NOMO-1 (cell line): ENCODE measurements at regions not wholly inside any gene's neighbourhood (a gene's known extent, or its start where the extent isn't known, plus 50 kb on each side); places are given as distances from the start of the nearest gene placed in this dataset.

Experiments
- DNase-seq, 2 experiments: peaks; one replicate each; lab custom pipeline; 2025; ENCODE audit not compliant: unreplicated experiment in 2 of 2; lab: John Stamatoyannopoulos, UW

DNA sequence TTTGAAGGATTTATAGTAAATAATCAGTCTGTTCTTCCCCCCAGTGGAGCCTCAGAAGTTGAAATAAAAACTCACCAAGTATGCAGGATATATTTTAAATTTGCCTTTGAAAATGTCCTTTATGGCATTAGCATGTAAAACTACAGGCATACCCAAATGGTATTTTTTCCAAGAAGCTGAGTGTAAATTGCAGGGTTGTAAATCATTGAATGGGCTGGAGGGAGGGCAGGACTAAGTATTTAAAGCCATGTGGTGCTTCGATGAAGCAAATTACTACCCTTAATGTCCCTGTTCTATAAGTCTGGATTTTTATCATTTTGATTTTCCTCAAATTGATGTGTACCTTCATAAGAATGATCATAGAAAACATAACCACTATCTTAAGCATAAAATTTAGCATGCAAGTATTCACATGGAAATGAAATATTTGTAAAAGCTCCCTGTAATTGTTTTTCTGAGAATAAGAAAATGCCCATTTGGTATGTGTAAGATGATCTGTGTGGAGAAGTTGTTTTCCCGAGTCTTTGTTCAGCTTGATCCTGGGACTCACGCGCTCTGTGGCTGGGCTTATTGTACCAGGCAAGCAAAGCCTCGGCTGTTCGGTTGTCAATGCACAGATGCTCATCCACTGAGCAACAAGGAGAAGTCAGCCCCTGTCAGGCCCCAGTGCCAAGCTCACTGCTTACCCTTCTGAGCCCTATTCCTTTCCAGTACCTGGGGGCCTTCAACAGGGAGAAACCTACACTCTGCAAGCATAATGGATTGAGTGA lies 66.7 kb downstream of the CD164 start:
- DNase-seq: no peak

DNA sequence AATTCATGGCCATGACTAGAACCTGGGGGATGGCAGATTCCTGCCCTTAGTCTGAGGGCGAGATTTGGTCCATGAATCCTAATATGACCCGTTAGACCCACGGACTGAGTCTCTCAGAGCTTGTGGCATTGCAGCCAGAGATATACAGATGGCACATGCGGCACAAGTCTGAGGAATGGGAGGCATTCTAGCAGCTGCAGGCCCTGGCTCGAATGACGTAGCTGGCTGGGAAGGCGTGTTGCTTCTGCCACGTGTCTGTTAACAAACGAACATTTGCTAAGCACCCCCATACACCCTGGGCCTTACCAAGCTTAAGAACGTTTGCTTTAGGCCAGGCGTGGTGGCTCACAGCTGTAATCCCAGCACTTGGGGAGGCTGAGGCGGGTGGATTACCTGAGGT lies 68.0 kb downstream of the CD164 start:
- DNase-seq: no peak

DNA sequence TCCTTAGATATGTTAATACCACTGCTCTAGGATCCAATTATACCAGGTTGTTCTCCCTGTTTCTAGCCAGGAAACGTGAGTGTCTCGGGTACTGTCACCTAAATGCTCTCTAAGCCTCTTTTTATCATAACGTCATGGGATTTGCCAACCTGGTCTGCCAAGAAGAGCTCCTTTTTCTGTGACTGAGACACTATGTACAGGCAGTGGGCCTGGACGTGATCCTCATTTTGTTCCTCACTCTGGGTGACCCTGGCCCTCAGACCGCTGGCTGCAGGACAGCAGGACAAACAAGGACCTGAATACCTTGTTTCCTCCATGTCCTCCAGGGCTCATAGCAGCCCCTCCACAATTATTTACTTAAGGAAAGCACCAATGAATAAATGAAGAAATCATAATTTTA lies 69.1 kb downstream of the CD164 start:
- no peak for DNase-seq

DNA sequence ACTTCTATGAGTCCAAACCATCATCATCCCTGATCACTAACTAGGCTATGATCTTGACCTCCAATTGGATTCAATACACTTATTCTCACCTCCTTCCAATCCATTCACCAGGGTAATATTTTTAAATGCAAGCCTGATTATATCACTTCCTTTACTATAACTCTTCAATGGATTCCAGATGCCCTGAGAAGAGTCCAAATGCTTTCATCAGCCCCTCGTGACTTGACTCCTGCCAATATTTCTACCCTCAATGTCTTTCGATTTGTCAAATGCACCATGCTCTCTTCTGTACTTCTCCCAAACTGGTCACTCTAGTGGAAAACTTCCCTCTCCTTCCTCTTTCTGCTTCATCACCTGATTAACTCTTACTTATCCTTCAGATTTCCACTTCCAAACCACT lies 70.8 kb downstream of the CD164 start:
- DNase-seq: no peak

DNA sequence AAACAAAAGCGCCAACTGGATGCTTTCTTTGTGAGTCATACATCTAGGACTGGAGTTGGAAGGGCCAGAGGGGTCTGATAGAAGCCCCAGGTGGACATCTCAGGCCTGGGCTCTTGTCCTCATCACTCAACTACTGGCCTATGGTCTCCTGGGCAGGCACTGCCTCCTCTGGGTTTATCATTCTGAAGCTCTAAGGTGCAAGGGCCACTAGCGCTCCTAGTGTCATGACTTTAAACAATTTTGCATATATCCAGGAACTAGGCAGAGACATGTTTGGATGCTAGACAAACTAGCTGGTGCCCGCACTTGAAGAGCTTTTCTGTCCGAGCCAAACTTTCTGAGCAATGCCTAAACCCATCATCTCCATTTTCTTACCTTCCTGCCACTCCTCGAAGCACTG lies 72.3 kb downstream of the CD164 start:
- no peak for DNase-seq

DNA sequence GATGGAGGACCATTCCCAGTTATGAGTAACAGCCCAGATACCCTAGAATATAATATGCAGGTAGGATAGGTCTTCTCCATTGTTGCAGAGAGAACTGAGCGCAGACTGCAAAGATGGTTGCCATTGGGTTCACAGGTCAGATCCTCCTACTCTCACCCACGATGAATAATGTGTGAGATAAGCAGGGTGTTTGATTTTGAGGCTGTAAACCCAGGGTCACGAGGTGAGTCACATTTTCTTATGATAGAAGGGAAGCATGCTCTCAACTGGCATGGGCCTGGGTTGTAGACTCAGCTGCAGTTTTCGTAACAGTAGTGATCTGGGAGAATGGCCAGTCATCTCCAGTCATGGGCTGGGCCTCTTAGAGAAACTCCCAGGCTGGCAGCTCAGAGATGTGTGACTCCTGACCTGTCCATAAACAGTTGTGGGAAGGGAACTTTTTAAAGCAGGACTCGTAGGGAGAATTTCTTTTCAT lies 74.2 kb downstream of the CD164 start:
- peak; percentile 22 to 44 for DNase-seq

DNA sequence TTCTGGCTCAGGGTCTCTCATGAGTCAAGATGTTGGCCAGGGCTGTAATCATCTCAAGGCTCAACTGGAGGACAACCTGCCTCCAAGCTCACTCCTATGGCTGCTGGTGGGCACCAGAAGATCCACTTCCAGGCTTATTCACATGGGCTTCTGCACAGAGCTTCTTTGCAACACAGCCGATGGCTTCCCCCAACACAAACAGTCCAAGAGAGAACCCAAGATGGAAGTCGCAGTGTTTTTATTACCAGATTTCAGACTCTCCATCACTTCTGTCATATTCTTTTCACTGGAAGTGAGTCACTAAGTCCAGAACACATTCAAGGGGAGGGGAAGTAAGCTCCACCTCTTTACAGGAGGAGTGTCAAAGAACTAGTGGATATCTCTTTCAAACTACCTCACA lies 75.5 kb downstream of the CD164 start:
- no peak for DNase-seq

DNA sequence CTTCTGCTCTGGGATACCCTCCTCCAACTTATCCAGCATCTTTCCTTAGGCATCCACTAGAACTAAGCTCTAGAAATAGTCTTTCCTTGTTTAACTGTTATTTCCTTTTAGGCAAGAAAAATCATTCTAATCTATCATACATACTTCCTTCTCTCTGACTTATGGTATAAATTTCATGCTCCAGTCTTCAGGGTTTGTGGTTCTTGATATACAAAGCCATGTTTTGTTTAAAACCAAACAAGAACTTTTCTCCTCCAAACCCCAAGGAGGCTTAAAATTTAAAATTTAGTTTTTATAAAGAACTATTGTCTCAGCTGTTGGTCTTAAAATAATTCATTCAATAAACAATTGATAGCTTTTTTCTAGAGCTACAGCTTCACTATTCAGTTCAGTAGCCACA lies 77.2 kb downstream of the CD164 start:
- DNase-seq: peak in 1 of 2 experiments; percentile 26

DNA sequence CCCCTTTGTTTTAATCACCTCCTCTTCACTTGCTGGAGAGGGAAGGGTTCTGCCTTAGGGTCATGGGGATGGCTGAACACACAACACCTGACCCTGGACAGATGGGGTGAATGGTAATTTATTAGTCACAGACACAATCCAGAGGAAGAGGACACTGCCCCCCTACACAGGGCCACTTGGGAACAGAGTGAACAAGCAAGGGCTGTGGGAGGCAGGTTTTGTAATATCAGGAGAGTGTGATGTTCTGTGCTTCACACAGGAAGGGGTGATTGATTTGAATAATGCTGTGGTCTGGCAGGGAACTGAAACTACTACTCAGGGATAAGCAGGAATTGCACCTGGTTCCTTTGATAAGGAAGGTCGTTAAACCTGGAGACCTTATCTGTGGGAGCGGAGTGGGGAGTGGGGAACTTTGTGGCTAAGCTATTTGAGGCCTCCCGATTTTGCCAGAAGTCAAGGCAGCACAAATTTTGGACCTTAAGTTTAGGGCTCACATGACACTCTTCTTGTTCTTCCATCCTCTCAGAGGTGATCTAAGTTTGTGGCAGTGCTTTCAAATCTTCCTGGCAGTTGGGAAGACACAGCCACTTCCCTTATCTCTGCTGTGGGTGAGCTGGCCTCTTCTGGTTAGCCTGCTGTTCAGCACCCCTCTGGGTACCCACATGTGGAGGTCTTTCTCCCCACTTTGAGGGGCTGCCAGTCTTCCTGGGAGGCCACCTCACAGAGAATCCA lies 77.8 kb downstream of the CD164 start:
- DNase-seq: peak in 1 of 2 experiments; percentile 34

DNA sequence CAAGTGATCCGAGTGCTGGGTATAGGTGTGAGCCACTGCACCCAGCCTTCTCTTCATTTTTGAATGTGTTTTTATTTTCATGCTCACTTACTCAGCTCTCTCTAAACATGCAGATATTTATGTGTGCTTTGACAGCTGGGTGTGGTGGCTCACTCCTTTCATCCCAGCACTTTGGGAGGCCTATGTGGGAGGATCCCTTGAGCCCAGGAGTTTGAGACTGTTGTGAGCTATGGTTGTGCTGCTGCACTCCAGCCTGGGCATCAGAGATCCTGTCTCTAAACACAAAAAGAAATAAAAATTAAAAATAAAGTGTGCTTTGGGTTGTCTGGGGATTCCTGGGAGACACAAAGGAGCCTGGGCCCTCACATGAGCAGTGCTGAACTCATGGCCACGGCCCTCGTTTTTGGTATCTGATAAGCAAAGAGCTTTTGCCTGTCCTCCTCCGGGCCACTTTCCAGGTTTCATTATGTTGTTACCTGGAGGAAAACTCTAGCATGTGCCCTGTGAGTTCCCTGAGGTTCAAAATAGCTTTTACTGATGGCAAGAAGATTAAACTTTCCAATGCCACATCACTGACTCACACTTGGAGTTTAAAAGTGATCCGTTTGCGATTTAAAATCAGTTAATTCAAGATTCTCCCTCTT lies 78.5 kb downstream of the CD164 start:
- DNase-seq: no peak

DNA sequence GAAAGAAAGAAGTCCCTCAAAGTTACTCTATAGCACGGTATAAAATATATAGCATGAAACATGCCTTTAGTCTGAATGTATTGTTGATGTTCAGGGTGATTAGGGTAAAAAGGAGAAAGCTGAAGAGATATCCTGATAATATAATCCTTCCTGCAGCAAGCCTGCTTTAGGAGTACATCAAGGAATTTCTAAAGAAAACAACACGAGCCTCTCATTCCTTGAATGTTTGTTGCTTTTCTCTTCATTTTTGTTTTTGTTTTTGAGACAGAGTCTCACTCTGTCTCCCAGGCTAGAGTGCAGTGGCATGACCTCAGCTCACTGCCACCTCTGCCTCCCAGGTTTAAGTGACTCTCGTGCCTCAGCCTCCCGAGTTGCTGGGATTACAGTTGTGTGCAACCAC lies 79.1 kb downstream of the CD164 start:
- no peak for DNase-seq

DNA sequence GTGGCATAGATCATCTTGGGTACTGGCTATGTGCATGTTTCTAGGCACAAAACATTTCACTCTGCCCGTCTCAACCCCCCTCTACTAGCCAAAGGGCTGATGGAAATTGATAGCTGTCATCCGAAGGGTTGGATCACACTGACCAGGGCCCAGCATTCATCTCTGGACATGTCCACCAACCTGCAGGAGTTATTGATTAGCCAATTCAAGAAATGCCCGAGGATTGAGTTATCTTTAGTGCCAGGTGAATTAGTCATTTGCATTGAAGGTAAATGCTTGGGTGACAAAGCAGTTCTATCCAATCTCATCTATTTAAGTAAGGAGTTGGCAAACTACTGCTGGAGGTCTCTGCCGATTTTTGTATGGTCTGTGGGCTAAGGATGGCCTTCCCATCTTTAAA lies 80.1 kb downstream of the CD164 start:
- DNase-seq: no peak

DNA sequence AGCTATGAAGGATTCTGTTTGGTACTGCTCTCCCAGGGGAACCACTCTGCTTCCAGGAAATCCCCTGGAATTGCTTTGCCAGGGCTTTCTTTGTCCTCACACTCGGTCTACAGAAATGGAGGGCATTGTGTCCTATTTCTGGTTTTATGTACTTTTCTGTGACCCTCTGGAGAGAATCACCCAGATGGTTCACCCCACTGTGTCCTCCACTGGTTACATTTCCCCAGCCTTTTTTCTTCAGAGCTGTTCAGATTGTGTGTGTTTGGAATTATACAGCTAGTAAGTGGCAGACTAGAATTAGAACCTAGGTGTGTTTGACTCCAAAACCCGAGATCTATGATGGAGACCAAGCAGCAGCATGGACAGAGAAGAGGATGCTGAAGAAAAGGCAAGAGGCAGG lies 80.8 kb downstream of the CD164 start:
- no peak for DNase-seq

DNA sequence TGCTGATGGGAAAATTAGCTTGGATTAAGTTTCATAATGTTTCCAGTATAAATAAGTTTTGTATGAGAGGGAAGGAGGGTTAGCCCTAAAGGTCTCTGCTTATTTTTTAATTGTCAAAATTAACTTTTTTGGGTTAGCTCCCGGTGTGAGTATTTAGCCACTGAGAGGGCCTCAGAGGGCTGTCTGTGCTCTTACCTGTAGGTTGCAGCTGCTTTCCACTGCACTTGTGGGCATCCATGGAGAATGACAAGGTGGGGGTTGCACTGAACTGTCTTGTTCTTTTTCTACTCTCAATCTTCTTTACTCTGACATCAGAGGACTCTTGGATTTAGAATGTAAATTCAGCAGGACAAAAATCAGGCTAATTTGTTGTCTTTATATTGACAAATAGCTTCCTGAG lies 81.4 kb downstream of the CD164 start:
- no peak for DNase-seq

DNA sequence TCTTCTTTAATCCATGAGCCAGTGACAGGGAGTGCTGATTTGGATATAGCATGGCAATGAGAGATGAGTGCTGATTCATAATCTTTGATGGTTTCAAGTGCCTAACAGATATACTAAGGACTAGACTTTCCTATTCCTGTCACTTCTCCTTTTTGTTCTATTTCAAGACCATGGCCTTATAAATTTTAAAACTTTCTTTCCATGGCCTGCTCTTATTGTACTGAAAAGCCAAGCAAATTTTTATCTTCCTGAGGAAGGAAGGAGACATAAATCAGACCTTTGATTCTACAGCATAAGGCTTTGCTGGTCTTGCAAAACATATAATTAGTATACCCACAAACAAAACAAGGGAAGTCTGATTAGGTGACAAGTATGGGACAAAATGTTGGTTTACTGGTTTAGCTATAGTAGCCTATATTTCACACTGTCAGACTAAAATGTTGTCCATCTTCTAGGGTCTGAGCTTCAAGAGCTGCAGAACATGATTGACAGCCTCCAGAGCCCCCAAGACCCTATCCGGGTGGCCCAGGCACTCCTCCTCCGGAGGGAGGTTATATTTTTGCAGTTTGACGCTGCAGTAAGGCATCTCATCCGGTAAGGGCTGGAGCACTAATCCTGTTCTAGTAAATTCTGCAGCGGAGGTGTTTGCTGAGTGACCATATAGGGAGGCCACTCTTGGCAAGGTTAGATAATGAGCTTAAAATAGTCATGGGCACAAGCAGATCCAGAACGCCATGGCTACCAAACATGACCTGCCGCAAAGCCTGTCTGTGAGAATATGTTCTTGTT lies 82.3 kb downstream of the CD164 start:
- peak; percentile 91 to 99 for DNase-seq

DNA sequence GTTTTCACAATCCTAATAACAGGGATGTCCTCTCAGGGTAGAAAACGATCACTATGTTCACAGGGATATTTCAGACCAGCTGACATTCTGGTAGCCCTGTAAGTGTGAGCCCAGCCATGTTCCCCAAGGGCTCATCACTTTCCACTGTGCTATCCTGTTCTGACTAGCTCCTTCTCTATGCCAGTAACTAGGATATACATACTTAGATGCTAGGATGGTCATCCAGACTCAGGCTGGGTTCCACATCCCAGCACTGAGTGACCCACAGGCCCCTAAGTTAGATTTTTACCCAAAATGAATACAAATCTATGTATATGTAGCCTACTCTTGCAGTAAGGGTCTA lies 83.0 kb downstream of the CD164 start:
- no peak for DNase-seq

DNA sequence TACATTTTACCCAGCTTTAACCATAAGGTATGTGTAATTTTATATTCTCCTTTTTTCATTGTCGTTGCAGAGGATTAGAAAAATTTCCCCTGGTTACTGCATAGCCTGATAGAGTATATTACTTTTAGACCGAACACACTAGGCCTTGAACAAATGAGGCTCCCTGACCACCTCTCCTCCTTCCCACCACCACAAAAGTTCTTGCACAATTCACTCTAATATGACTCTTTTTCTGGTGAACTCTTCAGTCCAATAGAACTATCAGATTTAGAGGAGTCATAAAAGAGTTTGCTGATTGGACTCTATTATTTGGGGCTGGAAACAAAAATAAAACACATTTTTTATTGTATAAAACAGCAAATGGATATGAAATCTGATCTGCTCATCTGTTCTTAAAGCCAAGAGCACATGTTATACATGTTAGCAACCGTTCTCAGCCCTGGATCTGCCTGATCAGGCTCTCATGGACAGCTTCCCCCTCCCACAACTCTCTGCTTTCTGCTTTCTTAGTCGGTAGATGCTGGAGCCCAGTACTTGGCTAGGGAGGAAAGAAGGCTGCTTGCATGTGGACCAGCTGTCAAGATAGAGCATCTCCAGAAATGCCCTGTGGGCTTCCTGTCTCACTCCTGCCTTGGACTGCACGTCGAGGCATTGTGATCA lies 83.5 kb downstream of the CD164 start:
- DNase-seq: peak; percentile 11 to 12

DNA sequence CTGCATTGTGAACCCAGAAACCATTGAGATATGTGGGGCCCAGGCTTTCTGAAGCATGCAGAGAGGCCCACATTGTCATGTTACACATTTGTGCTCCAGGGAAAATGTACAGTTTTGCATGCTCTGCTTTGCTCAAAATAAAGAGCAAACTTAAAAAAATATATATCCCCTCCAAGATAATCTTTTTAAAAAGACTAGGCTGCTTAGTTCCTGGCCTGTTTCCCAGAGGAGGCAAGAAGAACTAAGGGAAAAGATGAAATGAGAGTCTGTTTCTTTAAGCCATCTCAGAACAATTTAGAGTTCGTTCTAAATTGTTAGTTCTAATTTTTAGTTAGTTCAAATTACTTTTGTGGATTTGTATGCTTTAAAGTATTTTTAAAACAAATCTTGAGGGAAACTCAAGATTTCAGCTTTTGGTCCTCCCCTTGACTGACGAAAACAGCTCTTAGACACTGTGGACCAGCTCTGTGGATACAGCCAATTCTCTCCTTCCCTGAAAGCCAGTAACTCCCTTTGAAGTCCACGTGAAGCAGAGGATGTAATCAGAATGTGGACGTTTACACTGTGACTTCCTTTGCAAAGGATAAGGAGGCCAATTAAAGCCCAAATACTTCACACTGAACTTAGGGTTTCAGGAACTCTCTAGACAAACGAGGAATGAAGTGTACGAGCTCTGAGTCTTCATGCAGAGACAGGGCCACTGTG lies 84.7 kb downstream of the CD164 start:
- no peak for DNase-seq

DNA sequence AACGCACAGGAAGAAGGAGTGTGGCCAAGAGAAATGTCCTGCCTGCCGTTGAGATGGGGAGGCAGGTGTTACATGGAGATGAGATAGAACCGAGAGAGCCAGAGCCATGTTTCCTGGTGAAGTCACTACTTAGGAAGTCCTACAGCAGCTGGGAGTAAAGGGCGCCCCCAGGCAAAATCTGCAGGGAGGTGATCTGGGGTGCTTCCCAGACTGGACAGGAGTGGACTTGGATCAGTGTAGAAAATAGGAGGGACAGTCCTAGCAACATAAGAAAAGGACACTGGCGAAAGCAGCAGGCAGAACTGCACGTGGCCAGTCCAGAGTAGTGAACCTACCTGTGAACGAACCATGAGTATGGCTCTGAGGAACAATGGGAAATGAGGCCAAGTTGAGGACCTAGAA lies 85.3 kb downstream of the CD164 start:
- DNase-seq: no peak

DNA sequence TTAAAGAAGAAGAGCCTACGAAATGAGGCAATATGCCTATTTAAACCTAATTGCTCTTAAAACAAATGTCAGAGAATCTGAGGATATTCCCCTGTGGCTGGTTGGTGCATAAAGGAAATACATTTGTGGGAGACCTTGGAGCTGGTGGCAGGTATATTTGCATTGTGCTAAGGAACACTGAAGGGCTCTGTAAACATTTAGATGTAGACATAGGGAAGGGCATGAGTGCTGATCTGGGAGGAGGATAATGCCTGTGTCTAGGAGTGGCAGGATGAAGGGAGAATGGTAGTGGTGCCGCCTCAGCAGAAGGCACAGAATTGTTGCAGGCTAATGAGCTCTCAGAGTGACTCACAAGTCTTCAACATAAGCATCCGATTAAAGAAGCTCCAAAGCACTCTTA lies 85.8 kb downstream of the CD164 start:
- no peak for DNase-seq
